H1 (cell line): ENCODE measurements at regions not wholly inside any gene's neighbourhood (a gene's known extent, or its start where the extent isn't known, plus 50 kb on each side); places are given as distances from the start of the nearest gene placed in this dataset.

ENCODE experiments used
- CTCF ChIA-PET: fragments of 300-600 bp; sonication (Branson Sonifier 250); formaldehyde crosslinking; loops from one replicate; lab custom pipeline; 2021; ENCODE audit not compliant: partially characterized antibody; lab: Charles Lee
- POLR2A ChIA-PET: fragments of 300-600 bp; sonication (Branson Sonifier 250); formaldehyde crosslinking; loops from one replicate; lab custom pipeline; 2021; ENCODE audit warnings: inconsistent platforms; ENCODE audit not compliant: partially characterized antibody; lab: Charles Lee
- DNase-seq, 2 experiments: peaks; one replicate each; pipeline versions ENCODE4 v3.0.0 to v3.0.0-alpha.2; 2010 to 2022; ENCODE audit warnings: low spot score in 2 of 2, low read depth in 1 of 2, mixed read lengths in 1 of 2
- FAIRE-seq: peaks from 2 replicates; lab custom pipeline; 2011; peaks lifted over from hg19 to GRCh38; lab: Jason Lieb, UNC
- H2AFZ ChIP-seq: 2 replicates; pipeline ENCODE4 v1.8.1; 2012; ENCODE audit warnings: low read length, inconsistent platforms
- H2AK5ac ChIP-seq: 2 replicates; pipeline ENCODE4 v1.6.1; 2013; ENCODE audit warnings: low read depth, low read length
- H2BK120ac ChIP-seq: replicated peaks from 2 replicates; pipeline ENCODE3; 2013; ENCODE audit warnings: low read depth, low read length, inconsistent platforms
- H2BK12ac ChIP-seq: 2 replicates; pipeline ENCODE4 v1.6.1; 2013; ENCODE audit warnings: low read depth, low read length
- H2BK15ac ChIP-seq: 2 replicates; pipeline ENCODE4 v1.6.1; 2013; ENCODE audit warnings: low read length
- H2BK20ac ChIP-seq: 2 replicates; pipeline ENCODE4 v1.6.1; 2013; ENCODE audit warnings: low read length
- H2BK5ac ChIP-seq: 2 replicates; pipeline ENCODE4 v1.6.1; 2013; ENCODE audit warnings: low read depth, low read length
- H3K14ac ChIP-seq: 2 replicates; pipeline ENCODE4 v1.6.1; 2013; ENCODE audit warnings: inconsistent platforms; ENCODE audit not compliant: insufficient read length
- H3K18ac ChIP-seq: 2 replicates; pipeline ENCODE4 v1.6.1; 2013; ENCODE audit warnings: low read length; ENCODE audit errors: extremely low read depth
- H3K23ac ChIP-seq: 2 replicates; pipeline ENCODE4 v1.6.1; 2013; ENCODE audit warnings: inconsistent platforms; ENCODE audit not compliant: insufficient read length
- H3K23me2 ChIP-seq: 2 replicates; pipeline ENCODE4 v1.6.1; 2013; ENCODE audit warnings: low read depth, low read length
- H3K27ac ChIP-seq: 2 replicates; pipeline ENCODE4 v1.6.1; 2011; ENCODE audit warnings: low read depth, low read length, inconsistent platforms
- H3K27me3 ChIP-seq, 4 experiments: replicated peaks in 1 of 4; 1 replicate in 1 of 4; 2 replicates in 3 of 4; pipeline versions ENCODE4 v1.6.1 to v1.8.1; 2011 to 2013; ENCODE audit warnings: low read length in 3 of 4, mild to moderate bottlenecking in 3 of 4, inconsistent platforms in 2 of 4, mixed read lengths in 2 of 4, moderate library complexity in 1 of 4; ENCODE audit not compliant: control insufficient read depth in 3 of 4, insufficient read depth in 3 of 4; ENCODE audit errors: extremely low read depth in 1 of 4
- H3K36me3 ChIP-seq, 4 experiments: 2 replicates each; pipeline versions ENCODE4 v1.6.1 to v1.8.1; 2011 to 2013; ENCODE audit warnings: mild to moderate bottlenecking in 4 of 4, low read length in 3 of 4, moderate library complexity in 2 of 4, control low read depth in 1 of 4, inconsistent platforms in 1 of 4; ENCODE audit not compliant: insufficient read depth in 4 of 4, control insufficient read depth in 2 of 4
- H3K4ac ChIP-seq: replicated peaks from 2 replicates; pipeline ENCODE3; 2013; ENCODE audit warnings: low read length, low read depth, mixed read lengths, inconsistent platforms; ENCODE audit not compliant: insufficient read length
- H3K4me1 ChIP-seq, 4 experiments: replicated peaks in 1 of 4; 1 replicate in 1 of 4; 2 replicates in 3 of 4; pipeline versions ENCODE4 v1.6.1 to v1.8.1; 2011 to 2013; ENCODE audit warnings: low read length in 3 of 4, inconsistent platforms in 2 of 4, mixed read lengths in 1 of 4; ENCODE audit not compliant: insufficient read depth in 4 of 4, control insufficient read depth in 3 of 4
- H3K4me2 ChIP-seq, 2 experiments: 2 replicates each; pipeline versions ENCODE4 v1.6.1 to v1.8.1; 2011 to 2013; ENCODE audit warnings: low read depth in 2 of 2, low read length in 2 of 2, control low read depth in 1 of 2, inconsistent platforms in 1 of 2, mild to moderate bottlenecking in 1 of 2; ENCODE audit not compliant: insufficient read depth in 1 of 2
- H3K4me3 ChIP-seq, 4 experiments: fragments of 200-600, 300-600 bp in 1 of 4; sonication (generic), shearing (Covaris generic), sonication (Bioruptor Twin) in 1 of 4; 2 replicates each; pipeline versions ENCODE4 v1.5.1 to v1.8.1; 2011 to 2016; ENCODE audit warnings: low read length in 4 of 4, low read depth in 3 of 4, control low read depth in 2 of 4, inconsistent platforms in 2 of 4, mild to moderate bottlenecking in 2 of 4, mixed read lengths in 1 of 4, moderate library complexity in 1 of 4; ENCODE audit not compliant: insufficient read depth in 2 of 4; ENCODE audit errors: extremely low read depth in 1 of 4
- H3K56ac ChIP-seq: replicated peaks from 2 replicates; pipeline ENCODE3; 2013; ENCODE audit warnings: low read depth, mild to moderate bottlenecking, mixed read lengths, low read length, inconsistent platforms; ENCODE audit not compliant: insufficient read length
- H3K79me1 ChIP-seq: 2 replicates; pipeline ENCODE4 v1.6.1; 2013; ENCODE audit warnings: low read depth, low read length, control low read depth
- H3K79me2 ChIP-seq, 2 experiments: 2 replicates each; pipeline versions ENCODE4 v1.6.1 to v1.8.1; 2012 to 2013; ENCODE audit warnings: low read length in 2 of 2, mild to moderate bottlenecking in 2 of 2, inconsistent platforms in 1 of 2; ENCODE audit not compliant: insufficient read depth in 2 of 2, control insufficient read depth in 1 of 2
- H3K9ac ChIP-seq, 4 experiments: replicated peaks in 1 of 4; 1 replicate in 1 of 4; 2 replicates in 3 of 4; pipeline versions ENCODE4 v1.6.1 to v1.8.1; 2011 to 2013; ENCODE audit warnings: low read depth in 3 of 4, low read length in 3 of 4, control low read depth in 2 of 4, mild to moderate bottlenecking in 2 of 4, moderate library complexity in 2 of 4, inconsistent platforms in 1 of 4; ENCODE audit errors: extremely low read depth in 1 of 4
- H3K9me3 ChIP-seq, 2 experiments: 2 replicates each; pipeline versions ENCODE4 v1.6.1 to v1.8.1; 2012 to 2013; ENCODE audit warnings: mild to moderate bottlenecking in 2 of 2, moderate library complexity in 2 of 2, control low read depth in 1 of 2, inconsistent platforms in 1 of 2, low read depth in 1 of 2, low read length in 1 of 2, mixed read lengths in 1 of 2; ENCODE audit not compliant: insufficient read depth in 2 of 2
- H4K20me1 ChIP-seq, 2 experiments: replicated peaks in 1 of 2; 2 replicates each; pipeline versions ENCODE3 to v1.8.1; 2011 to 2013; ENCODE audit warnings: inconsistent platforms in 2 of 2, low read length in 2 of 2, mild to moderate bottlenecking in 1 of 2; ENCODE audit not compliant: insufficient read depth in 2 of 2, control insufficient read depth in 1 of 2
- H4K5ac ChIP-seq: 2 replicates; pipeline ENCODE4 v1.6.1; 2013; ENCODE audit warnings: low read length, low read depth, mixed read lengths, inconsistent platforms; ENCODE audit not compliant: insufficient read length
- H4K8ac ChIP-seq: 2 replicates; pipeline ENCODE4 v1.8.0; 2013; ENCODE audit warnings: mild to moderate bottlenecking, moderate library complexity, low read length, inconsistent platforms; ENCODE audit not compliant: insufficient read depth; ENCODE audit errors: extremely low read depth
- H4K91ac ChIP-seq: replicated peaks from 2 replicates; pipeline ENCODE3; 2013; ENCODE audit warnings: low read length, mixed read lengths, inconsistent platforms; ENCODE audit not compliant: insufficient read length
- MAFK ChIP-seq: IDR thresholded peaks from 2 replicates; pipeline ENCODE4 v1.6.1; 2012; ENCODE audit warnings: low read depth, mild to moderate bottlenecking, improper control_type of control experiment, low read length
- RAD21 ChIP-seq, 2 experiments: IDR thresholded peaks in 1 of 2; conservative IDR thresholded peaks in 1 of 2; 2 replicates each; pipeline ENCODE4 v1.6.1; 2011; ENCODE audit warnings: low read depth in 2 of 2, low read length in 2 of 2, improper control_type of control experiment in 1 of 2, inconsistent platforms in 1 of 2, mild to moderate bottlenecking in 1 of 2, moderate library complexity in 1 of 2
- RFX5 ChIP-seq: IDR thresholded peaks from 2 replicates; pipeline ENCODE4 v1.6.1; 2011; ENCODE audit warnings: low read depth, low read length, improper control_type of control experiment, borderline replicate concordance
- WGBS, 2 experiments: shearing (Covaris generic) in 1 of 2; methylation state at CpG; one replicate each; pipeline versions ENCODE4 v1.1.6 to v1.1.7; 2013 to 2015; ENCODE audit warnings: low lambda C conversion rate in 2 of 2, mixed read lengths in 2 of 2, inconsistent platforms in 1 of 2, low coverage in 1 of 2, missing lambda C conversion rate in 1 of 2; ENCODE audit not compliant: insufficient replicate concordance in 2 of 2, insufficient coverage in 1 of 2, insufficient read length in 1 of 2; ENCODE audit errors: extremely low coverage in 1 of 2, missing lambda C conversion rate in 1 of 2; 5-methylcytosine and 5-hydroxymethylcytosine counted together

DNA sequence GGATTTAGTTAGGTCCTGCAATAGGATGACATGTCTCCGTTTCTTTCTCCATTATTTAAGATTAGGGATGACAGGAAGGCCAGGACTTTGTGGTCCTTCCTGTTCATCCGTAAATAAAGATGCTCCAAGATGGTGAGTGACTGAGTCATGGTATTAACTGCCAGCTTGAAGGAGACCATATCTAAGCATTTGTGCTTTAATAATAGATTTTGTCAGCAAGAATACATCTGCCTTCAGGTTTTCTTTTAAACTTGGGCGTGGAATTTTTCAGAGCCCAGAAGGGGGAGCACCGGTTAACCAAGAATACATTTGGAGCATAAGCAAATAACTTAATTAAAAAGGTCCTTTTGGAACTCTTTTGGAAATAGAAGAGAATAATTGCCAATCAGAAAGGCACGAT is 68.2 kb downstream of the ARHGAP35 start:
- H2BK15ac ChIP-seq = no peak overlapping the region
- TF ChIP-seq RAD21 (IDR thresholded peaks at IDR 0.05 in 1 of 2, conservative IDR thresholded peaks at IDR 0.05 in 1 of 2; ENCODE audit: low read depth in 2 of 2, low read length in 2 of 2) (peak; percentile 3 to 27; a peak in 1 of 4 replicates), MAFK (no peak), RFX5 (no peak)
- H2AFZ ChIP-seq = no peak overlapping the region
- H4K5ac ChIP-seq = no peak overlapping the region
- H3K4me1 ChIP-seq = peaks cover 0 to 13% (median 5%) of the 10 kb centered on the region in 4 experiments; a peak in 3 of 7 replicates
- peaks cover 19 to 21% of the 10 kb centered on the region in 2 experiments for H4K20me1 ChIP-seq
- H3K36me3 ChIP-seq = no peaks in the 10 kb centered on the region
- no peak for FAIRE-seq
- no peak overlapping the region for H4K91ac ChIP-seq
- no peak overlapping the region for H4K8ac ChIP-seq
- no peak for DNase-seq
- H3K79me1 ChIP-seq = peaks cover 23% of the 10 kb centered on the region
- no peak overlapping the region for H3K23ac ChIP-seq
- WGBS, 2 experiments = 84% methylated on average over 4 of the region's 5 CpGs; no CpG with 5 or more reads in 1 of the 2 experiments
- H3K27ac ChIP-seq = no peak overlapping the region
- H3K56ac ChIP-seq = no peak overlapping the region
- no peaks in the 10 kb centered on the region for H3K27me3 ChIP-seq
- H2BK5ac ChIP-seq = no peak overlapping the region
- H3K79me2 ChIP-seq = peaks cover 5 to 89% of the 10 kb centered on the region in 2 experiments
- no peaks in the 10 kb centered on the region for H3K9me3 ChIP-seq
- H3K18ac ChIP-seq = no peak overlapping the region
- no peak overlapping the region for H3K4ac ChIP-seq
- H2BK20ac ChIP-seq = no peak overlapping the region
- H3K9ac ChIP-seq = no peak overlapping the region
- no peak overlapping the region for H2BK12ac ChIP-seq
- no peak overlapping the region for H2AK5ac ChIP-seq
- no peak overlapping the region for H3K4me2 ChIP-seq
- POLR2A ChIA-PET = interaction anchor here (1.3 kb wide), 1 partner anchor 67 kb away, joined by 3 read pairs; no protein-coding TSS in a partner anchor
- no peak overlapping the region for H3K4me3 ChIP-seq
- H3K23me2 ChIP-seq = no peaks in the 10 kb centered on the region
- CTCF ChIA-PET = interaction anchor here (0.8 to 6.0 kb wide), 8 partner anchors 14 to 75 kb away, joined by 3 to 47 read pairs (median 4); no protein-coding TSS in a partner anchor
- no peak overlapping the region for H3K14ac ChIP-seq
- H2BK120ac ChIP-seq = no peak overlapping the region
